Naive B cell (primary cell): ENCODE measurements at regions not wholly inside any gene's neighbourhood (a gene's known extent, or its start where the extent isn't known, plus 50 kb on each side); places are given as distances from the start of the nearest gene placed in this dataset.

Experiments
- ATAC-seq, 2 donors: fragments of 150-1000 bp; cut with Tn5 transposase; 2 replicates each; pipeline ENCODE4 v1.10.0; 2021; ENCODE audit warnings: low read depth in 2 of 2, mild to moderate bottlenecking in 2 of 2, moderate library complexity in 2 of 2
- DNase-seq: peaks from one replicate; pipeline ENCODE4 v3.0.0; 2022
- H3K27ac Mint-ChIP-seq, 6 donors: one replicate each; pipeline ENCODE4 v1.8.0; 2020 to 2022; ENCODE audit warnings: mild to moderate bottlenecking in 6 of 6, mixed read lengths in 6 of 6, moderate library complexity in 5 of 6, inconsistent platforms in 2 of 6
- H3K27me3 Mint-ChIP-seq, 3 donors: one replicate each; pipeline ENCODE4 v1.8.0; 2021 to 2022; ENCODE audit warnings: mixed read lengths in 3 of 3, mild to moderate bottlenecking in 1 of 3
- H3K36me3 Mint-ChIP-seq, 2 donors: one replicate each; pipeline ENCODE4 v1.8.0; 2020 to 2022; ENCODE audit warnings: mixed read lengths in 2 of 2, inconsistent platforms in 1 of 2, mild to moderate bottlenecking in 1 of 2
- H3K4me1 Mint-ChIP-seq, 3 donors: one replicate each; pipeline ENCODE4 v1.8.0; 2020 to 2022; ENCODE audit warnings: mixed read lengths in 3 of 3, inconsistent platforms in 1 of 3, mild to moderate bottlenecking in 1 of 3, moderate library complexity in 1 of 3
- H3K4me3 Mint-ChIP-seq, 8 donors: one replicate each; pipeline ENCODE4 v1.8.0; 2020 to 2022; ENCODE audit warnings: mild to moderate bottlenecking in 8 of 8, mixed read lengths in 8 of 8, moderate library complexity in 8 of 8, inconsistent platforms in 2 of 8
- H3K9me3 Mint-ChIP-seq, 7 donors: one replicate each; pipeline ENCODE4 v1.8.0; 2020 to 2022; ENCODE audit warnings: mixed read lengths in 7 of 7, mild to moderate bottlenecking in 5 of 7, inconsistent platforms in 2 of 7, moderate library complexity in 1 of 7

GRCh38 chr14:38762426-38762825, 340.6 kb downstream of the SEC23A start:
- peaks cover 0 to 5% (median 0%) of the 10 kb centered on the region in 3 donors for H3K27me3 Mint-ChIP-seq
- no peak for DNase-seq

GRCh38 chr14:38761033-38761432, 342.0 kb downstream of the SEC23A start:
- H3K27me3 Mint-ChIP-seq, result peaks cover 0 to 5% (median 0%) of the 10 kb centered on the region in 3 donors
- no peak overlapping the region for H3K27ac Mint-ChIP-seq
- H3K4me3 Mint-ChIP-seq, result no peak overlapping the region
- ATAC-seq (no peak), DNase-seq (no peak)
- peaks cover 0 to 9% (median 3%) of the 10 kb centered on the region in 7 donors for H3K9me3 Mint-ChIP-seq
- no peaks in the 10 kb centered on the region for H3K36me3 Mint-ChIP-seq
- no peaks in the 10 kb centered on the region for H3K4me1 Mint-ChIP-seq

More at GRCh38 chr14:38762426-38762825, 340.6 kb downstream of the SEC23A start:
- Mint-ChIP-seq H3K4me1 (no peaks in the 10 kb centered on the region), H3K9me3 (peaks cover 0 to 15% (median 4%) of the 10 kb centered on the region in 7 donors), H3K4me3 (no peak overlapping the region), H3K27ac (no peak overlapping the region), H3K36me3 (no peaks in the 10 kb centered on the region)
- no peak for ATAC-seq

GRCh38 chr14:38758661-38759060, 344.4 kb downstream of the SEC23A start:
- ATAC-seq (no peak), DNase-seq (no peak)
- H3K9me3 Mint-ChIP-seq, result peaks cover 2 to 13% (median 6%) of the 10 kb centered on the region in 7 donors
- H3K4me3 Mint-ChIP-seq, result no peak overlapping the region
- H3K4me1 Mint-ChIP-seq, result no peaks in the 10 kb centered on the region
- H3K27me3 Mint-ChIP-seq, result peaks cover 0 to 5% (median 0%) of the 10 kb centered on the region in 3 donors
- H3K27ac Mint-ChIP-seq, result peak overlapping the region in 2 of 6 donors; percentile 22 to 23
- no peaks in the 10 kb centered on the region for H3K36me3 Mint-ChIP-seq

- peaks cover 0 to 5% (median 0%) of the 10 kb centered on the region in 3 donors for H3K27me3 Mint-ChIP-seq
- no peaks in the 10 kb centered on the region for H3K36me3 Mint-ChIP-seq
- no peak overlapping the region for H3K27ac Mint-ChIP-seq
- no peak overlapping the region for H3K4me3 Mint-ChIP-seq
- no peak for DNase-seq
- no peak for ATAC-seq
- peaks cover 2 to 13% (median 4%) of the 10 kb centered on the region in 7 donors for H3K9me3 Mint-ChIP-seq
- no peaks in the 10 kb centered on the region for H3K4me1 Mint-ChIP-seq
Measured at GRCh38 chr14:38755036-38755435, 348.0 kb downstream of the SEC23A start.

GRCh38 chr14:38752750-38753149, 350.3 kb downstream of the SEC23A start:
- Mint-ChIP-seq H3K9me3 (peaks cover 2 to 13% (median 4%) of the 10 kb centered on the region in 7 donors), H3K4me1 (no peaks in the 10 kb centered on the region), H3K27me3 (no peaks in the 10 kb centered on the region), H3K27ac (no peak overlapping the region), H3K36me3 (no peaks in the 10 kb centered on the region), H3K4me3 (no peak overlapping the region)
- no peak for ATAC-seq
- no peak for DNase-seq

- Mint-ChIP-seq H3K36me3 (no peaks in the 10 kb centered on the region), H3K4me3 (no peak overlapping the region), H3K4me1 (no peaks in the 10 kb centered on the region), H3K27me3 (no peaks in the 10 kb centered on the region), H3K27ac (no peak overlapping the region), H3K9me3 (peaks cover 2 to 13% (median 5%) of the 10 kb centered on the region in 7 donors)
- DNase-seq (no peak), ATAC-seq (no peak)
Measured at GRCh38 chr14:38752341-38752740, 350.7 kb downstream of the SEC23A start.

- no peaks in the 10 kb centered on the region for H3K36me3 Mint-ChIP-seq
- ATAC-seq, result no peak
- H3K27me3 Mint-ChIP-seq, result no peaks in the 10 kb centered on the region
- no peak for DNase-seq
- no peaks in the 10 kb centered on the region for H3K4me1 Mint-ChIP-seq
- H3K4me3 Mint-ChIP-seq, result no peak overlapping the region
- peaks cover 2 to 13% (median 5%) of the 10 kb centered on the region in 7 donors for H3K9me3 Mint-ChIP-seq
- H3K27ac Mint-ChIP-seq, result no peak overlapping the region
Measured at GRCh38 chr14:38751459-38751858, 351.6 kb downstream of the SEC23A start.

GRCh38 chr14:38749936-38750335, 353.1 kb downstream of the SEC23A start:
- ATAC-seq (no peak), DNase-seq (no peak)
- Mint-ChIP-seq H3K36me3 (no peaks in the 10 kb centered on the region), H3K27me3 (no peaks in the 10 kb centered on the region), H3K4me1 (no peaks in the 10 kb centered on the region), H3K9me3 (peaks cover 0 to 6% (median 2%) of the 10 kb centered on the region in 7 donors), H3K27ac (peak overlapping the region in 1 of 6 donors; percentile 2), H3K4me3 (no peak overlapping the region)

GRCh38 chr14:38745861-38746260, 357.2 kb downstream of the SEC23A start:
- H3K4me3 Mint-ChIP-seq, result no peak overlapping the region
- H3K4me1 Mint-ChIP-seq, result no peaks in the 10 kb centered on the region
- ATAC-seq (no peak), DNase-seq (no peak)
- peaks cover 0 to 4% (median 0%) of the 10 kb centered on the region in 3 donors for H3K27me3 Mint-ChIP-seq
- H3K36me3 Mint-ChIP-seq, result no peaks in the 10 kb centered on the region
- H3K27ac Mint-ChIP-seq, result no peak overlapping the region
- H3K9me3 Mint-ChIP-seq, result peaks cover 0 to 4% (median 0%) of the 10 kb centered on the region in 7 donors

- H3K4me1 Mint-ChIP-seq, result no peaks in the 10 kb centered on the region
- H3K4me3 Mint-ChIP-seq, result no peak overlapping the region
- no peaks in the 10 kb centered on the region for H3K36me3 Mint-ChIP-seq
- peak overlapping the region in 1 of 6 donors; percentile 83 for H3K27ac Mint-ChIP-seq
- DNase-seq (no peak), ATAC-seq (no peak)
- H3K27me3 Mint-ChIP-seq, result peaks cover 0 to 4% (median 0%) of the 10 kb centered on the region in 3 donors
- H3K9me3 Mint-ChIP-seq, result peaks cover 0 to 4% (median 0%) of the 10 kb centered on the region in 7 donors
Measured at GRCh38 chr14:38743966-38744584, 359.0 kb downstream of the SEC23A start.

- Mint-ChIP-seq H3K27ac (no peak overlapping the region), H3K4me1 (no peaks in the 10 kb centered on the region), H3K27me3 (peaks cover 0 to 5% (median 0%) of the 10 kb centered on the region in 3 donors), H3K4me3 (no peak overlapping the region), H3K36me3 (no peaks in the 10 kb centered on the region), H3K9me3 (peaks cover 0 to 10% (median 4%) of the 10 kb centered on the region in 7 donors)
- ATAC-seq (no peak), DNase-seq (no peak)
Measured at GRCh38 chr14:38737686-38738407, 365.2 kb downstream of the SEC23A start.

GRCh38 chr14:38735005-38735404, 368.0 kb downstream of the SEC23A start:
- H3K36me3 Mint-ChIP-seq, result no peaks in the 10 kb centered on the region
- no peak for ATAC-seq
- H3K4me3 Mint-ChIP-seq, result peak overlapping the region in 1 of 8 donors; percentile 8
- peaks cover 0 to 10% (median 4%) of the 10 kb centered on the region in 7 donors for H3K9me3 Mint-ChIP-seq
- DNase-seq, result no peak
- H3K27me3 Mint-ChIP-seq, result peaks cover 0 to 10% (median 0%) of the 10 kb centered on the region in 3 donors
- H3K27ac Mint-ChIP-seq, result no peak overlapping the region
- no peaks in the 10 kb centered on the region for H3K4me1 Mint-ChIP-seq

- H3K36me3 Mint-ChIP-seq, result no peaks in the 10 kb centered on the region
- H3K4me3 Mint-ChIP-seq, result no peak overlapping the region
- H3K9me3 Mint-ChIP-seq, result peaks cover 0 to 12% (median 4%) of the 10 kb centered on the region in 7 donors
Measured at GRCh38 chr14:38731962-38732361, 371.1 kb downstream of the SEC23A start.

GRCh38 chr14:38730420-38730819, 372.6 kb downstream of the SEC23A start:
- Mint-ChIP-seq H3K9me3 (peaks cover 0 to 12% (median 3%) of the 10 kb centered on the region in 7 donors), H3K4me1 (no peaks in the 10 kb centered on the region), H3K36me3 (no peaks in the 10 kb centered on the region), H3K27me3 (peaks cover 7 to 10% (median 8%) of the 10 kb centered on the region in 3 donors), H3K4me3 (no peak overlapping the region), H3K27ac (no peak overlapping the region)
- ATAC-seq (no peak), DNase-seq (no peak)

More at GRCh38 chr14:38731962-38732361, 371.1 kb downstream of the SEC23A start:
- ATAC-seq (no peak), DNase-seq (no peak)
- Mint-ChIP-seq H3K4me1 (no peaks in the 10 kb centered on the region), H3K27me3 (peaks cover 5 to 10% (median 7%) of the 10 kb centered on the region in 3 donors), H3K27ac (no peak overlapping the region)
